RWPE2 (cell line): ENCODE measurements at regions not wholly inside any gene's neighbourhood (a gene's known extent, or its start where the extent isn't known, plus 50 kb on each side); places are given as distances from the start of the nearest gene placed in this dataset.

Experiments
- ATAC-seq: fragments of 200-7000 bp; cut with Tn5 transposase; 3 replicates; pipeline ENCODE4 v1.9.1; 2021; ENCODE audit warnings: low read depth
- DNase-seq: peaks from one replicate; pipeline ENCODE4 v3.0.0-alpha.2; 2020; ENCODE audit warnings: low spot score
- H3K27ac ChIP-seq: fragments of 450-650 bp; 2 replicates; pipeline ENCODE4 v1.5.1; 2017; ENCODE audit warnings: mild to moderate bottlenecking; ENCODE audit not compliant: poor library complexity, severe bottlenecking
- H3K27me3 ChIP-seq: fragments of 250-450 bp; sonication (Bioruptor Pico); 2 replicates; pipeline ENCODE4 v1.5.1; 2021; ENCODE audit warnings: mild to moderate bottlenecking, moderate library complexity; ENCODE audit not compliant: insufficient read depth, poor library complexity, severe bottlenecking
- H3K36me3 ChIP-seq: fragments of 250-450 bp; sonication (Bioruptor Pico); 2 replicates; pipeline ENCODE4 v1.5.1; 2020; ENCODE audit warnings: low read depth, mild to moderate bottlenecking, moderate library complexity
- H3K4me1 ChIP-seq: fragments of 250-450 bp; sonication (Bioruptor Pico); 2 replicates; pipeline ENCODE4 v1.5.1; 2021; ENCODE audit warnings: mild to moderate bottlenecking, moderate library complexity; ENCODE audit not compliant: insufficient read depth, poor library complexity, severe bottlenecking
- H3K4me3 ChIP-seq: fragments of 250-450 bp; sonication (Bioruptor Pico); 2 replicates; pipeline ENCODE4 v1.5.1; 2021; ENCODE audit warnings: mild to moderate bottlenecking, moderate library complexity; ENCODE audit not compliant: severe bottlenecking
- H3K9me3 ChIP-seq: fragments of 250-450 bp; sonication (Bioruptor Pico); 2 replicates; pipeline ENCODE4 v1.5.1; 2021; ENCODE audit warnings: mild to moderate bottlenecking, moderate library complexity; ENCODE audit not compliant: severe bottlenecking
- CTCF ChIP-seq: fragments of 450-650 bp; IDR thresholded peaks from one replicate; pipeline ENCODE4 v1.5.1; 2017; ENCODE audit warnings: mild to moderate bottlenecking, moderate library complexity; ENCODE audit not compliant: poor library complexity, severe bottlenecking

- Histone ChIP-seq H3K4me3 (no peak overlapping the region), H3K27me3 (no peaks in the 10 kb centered on the region), H3K9me3 (no peaks in the 10 kb centered on the region), H3K36me3 (no peaks in the 10 kb centered on the region), H3K4me1 (no peaks in the 10 kb centered on the region), H3K27ac (no peak overlapping the region)
- ATAC-seq (no peak), DNase-seq (no peak)
- no peak for TF ChIP-seq CTCF
Observed at GRCh38 chr4:32226733-32227132, 1506.6 kb downstream of the PCDH7 start.

GRCh38 chr4:32243926-32244325, 1523.8 kb downstream of the PCDH7 start:
- Histone ChIP-seq H3K4me3 (no peak overlapping the region), H3K9me3 (no peaks in the 10 kb centered on the region), H3K36me3 (no peaks in the 10 kb centered on the region), H3K4me1 (no peaks in the 10 kb centered on the region), H3K27me3 (no peaks in the 10 kb centered on the region), H3K27ac (no peak overlapping the region)
- no peak for DNase-seq
- ATAC-seq = no peak
- TF ChIP-seq CTCF = no peak

- Histone ChIP-seq H3K27me3 (no peaks in the 10 kb centered on the region), H3K4me1 (no peaks in the 10 kb centered on the region), H3K36me3 (no peaks in the 10 kb centered on the region), H3K27ac (no peak overlapping the region), H3K4me3 (no peak overlapping the region), H3K9me3 (no peaks in the 10 kb centered on the region)
- DNase-seq (no peak), ATAC-seq (no peak)
- no peak for TF ChIP-seq CTCF
Observed at GRCh38 chr4:32249040-32249439, 1528.9 kb downstream of the PCDH7 start.

- ATAC-seq (no peak), DNase-seq (no peak)
- Histone ChIP-seq H3K27ac (no peak overlapping the region), H3K9me3 (no peaks in the 10 kb centered on the region), H3K4me3 (no peak overlapping the region), H3K4me1 (no peaks in the 10 kb centered on the region), H3K36me3 (no peaks in the 10 kb centered on the region), H3K27me3 (no peaks in the 10 kb centered on the region)
- no peak for TF ChIP-seq CTCF
Observed at GRCh38 chr4:32251126-32251525, 1531.0 kb downstream of the PCDH7 start.

GRCh38 chr4:32251926-32252325, 1531.8 kb downstream of the PCDH7 start:
- no peaks in the 10 kb centered on the region for H3K9me3 ChIP-seq
- ATAC-seq = no peak
- no peaks in the 10 kb centered on the region for H3K4me1 ChIP-seq
- DNase-seq = no peak
- no peaks in the 10 kb centered on the region for H3K27me3 ChIP-seq
- TF ChIP-seq CTCF = no peak
- no peak overlapping the region for H3K4me3 ChIP-seq
- H3K36me3 ChIP-seq = no peaks in the 10 kb centered on the region
- H3K27ac ChIP-seq = no peak overlapping the region
